ENCODE measurements at regions not wholly inside any gene's neighbourhood (a gene's known extent, or its start where the extent isn't known, plus 50 kb on each side); places are given as distances from the start of the nearest gene placed in this dataset.
"Not testable (repeated sequence)": the region's sequence is repeated elsewhere in the genome, so short reads cannot be mapped to it uniquely, and the experiment has no call there.

- no peak for DNase-seq (ENCODE audit: low spot score)
These were observed 473.6 kb upstream of the ZP4 start for GRCh38 chr1:238364214-238364892.

DNA sequence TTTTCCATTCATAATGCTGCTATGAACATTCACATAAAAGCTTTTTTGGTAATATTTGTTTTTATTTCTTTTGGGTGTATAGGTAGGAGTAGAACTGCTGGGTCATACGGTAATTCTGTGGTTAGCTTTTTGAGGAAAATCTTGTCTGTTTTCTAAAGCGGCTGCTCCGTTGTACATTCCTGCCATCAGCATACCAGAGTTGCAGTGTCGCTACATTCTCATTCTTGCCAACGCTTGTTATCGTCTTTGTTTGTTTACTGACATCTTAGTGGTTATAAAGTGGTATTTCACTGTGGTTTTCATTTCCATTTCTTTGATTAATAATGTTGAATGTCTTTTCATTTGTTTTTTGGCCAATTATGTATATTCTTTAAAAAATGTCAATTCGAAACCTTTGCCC, 469.8 kb upstream of the ZP4 start:
- peak; percentile 11 for DNase-seq (ENCODE audit: low spot score)

DNA sequence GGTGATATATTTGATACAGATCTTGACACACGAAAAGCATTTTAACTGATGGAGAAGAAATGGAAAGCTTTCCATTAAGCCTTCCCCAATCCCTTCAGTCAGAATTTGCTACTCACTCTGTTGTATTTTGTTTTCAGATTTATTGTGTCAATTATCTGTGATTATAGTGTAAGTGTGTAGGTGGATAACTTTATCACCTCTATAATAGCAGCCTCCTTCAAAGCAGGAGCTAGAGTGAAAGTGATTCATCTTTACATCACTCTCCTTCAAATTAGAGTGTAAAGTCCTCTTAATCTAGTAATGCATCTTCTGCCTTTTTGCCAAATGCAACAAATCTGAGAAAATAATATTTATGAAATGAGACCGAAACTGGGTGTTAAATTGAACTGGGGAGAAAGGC, 459.7 kb upstream of the ZP4 start:
- DNase-seq (ENCODE audit: low spot score) = no peak

DNA sequence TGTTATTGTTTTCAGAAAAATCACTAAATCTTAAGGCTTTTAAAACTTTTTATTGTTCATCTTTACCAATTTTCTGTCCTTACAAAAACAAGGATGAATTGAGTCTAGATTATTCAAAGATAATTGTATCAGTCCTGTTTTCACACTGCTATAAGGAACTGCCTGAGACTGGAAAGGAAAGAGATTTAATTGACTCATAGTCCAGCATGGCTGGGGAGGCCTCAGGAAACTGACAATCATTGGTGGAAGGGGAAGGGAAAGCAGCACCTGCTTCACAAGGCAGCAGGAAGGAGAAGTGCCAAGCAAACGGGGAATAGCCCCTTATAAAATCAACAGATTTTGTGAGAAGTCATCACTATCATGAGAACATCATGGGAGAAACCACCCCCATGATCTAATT, 455.6 kb upstream of the ZP4 start:
- no peak for DNase-seq (ENCODE audit: low spot score)

- no peak for DNase-seq (ENCODE audit: low spot score)
These were observed 455.1 kb upstream of the ZP4 start for GRCh38 chr1:238345837-238346236.

DNA sequence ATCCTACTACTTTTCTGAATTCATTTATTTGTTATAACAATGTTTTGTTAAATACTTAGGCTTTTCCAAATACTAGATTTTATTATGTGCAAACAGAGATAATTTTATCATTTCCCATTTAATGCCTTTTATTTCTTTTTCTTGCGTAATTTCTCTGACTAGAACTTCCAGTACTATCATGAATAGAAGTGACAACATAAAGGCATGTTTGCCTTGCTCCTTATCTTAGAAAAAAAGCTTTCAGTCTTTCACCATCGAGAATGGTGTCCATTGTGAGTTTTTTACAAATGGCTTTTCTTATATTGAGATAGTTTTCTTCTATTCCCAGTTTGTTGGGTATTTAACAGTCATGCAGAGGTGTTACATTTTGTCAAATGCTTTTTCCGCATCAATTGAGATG, 453.1 kb upstream of the ZP4 start:
- no peak for DNase-seq (ENCODE audit: low spot score)

DNA sequence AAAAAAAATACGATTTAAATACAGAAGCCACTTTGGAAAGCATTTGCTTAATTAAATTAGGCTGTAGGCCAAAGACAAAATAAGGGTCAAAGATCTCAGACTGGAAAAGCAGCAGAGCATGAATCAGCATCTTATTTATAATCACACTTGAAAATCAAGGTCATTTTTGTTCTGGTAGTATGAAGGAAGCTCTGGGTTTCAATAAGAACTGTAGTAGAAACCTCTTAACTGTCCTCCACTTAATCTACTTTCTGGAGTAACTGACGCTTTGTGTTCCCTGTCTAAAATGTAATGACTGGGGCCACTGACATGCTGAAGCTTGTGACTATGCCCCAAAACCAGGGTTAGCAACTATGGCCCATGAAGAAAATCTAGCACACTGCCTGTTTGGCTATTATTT, 450.7 kb upstream of the ZP4 start:
- no peak for DNase-seq (ENCODE audit: low spot score)

DNA sequence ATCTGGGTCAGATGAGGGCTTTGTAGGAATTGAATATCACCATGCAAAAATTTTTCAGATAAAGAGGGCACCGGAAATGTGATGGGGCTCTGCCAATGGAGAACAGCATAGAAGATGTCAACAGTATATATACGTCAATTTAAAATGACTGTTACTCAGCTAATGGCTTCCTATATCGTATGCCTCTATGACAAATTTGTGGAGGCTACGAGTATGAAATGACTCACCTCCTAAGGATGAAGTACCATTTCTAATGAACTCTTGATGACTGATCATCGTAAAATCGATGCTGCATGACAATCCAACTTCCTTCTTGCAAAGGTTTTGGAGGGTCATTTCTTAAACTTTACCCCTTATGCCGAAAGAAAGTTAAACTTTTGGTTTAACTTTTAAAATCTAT, 450.3 kb upstream of the ZP4 start:
- peak; percentile 60 for DNase-seq (ENCODE audit: low spot score)

- no peak for DNase-seq (ENCODE audit: low spot score)
These were observed 445.8 kb upstream of the ZP4 start for GRCh38 chr1:238336531-238336930.

GRCh38 chr1:238334170-238334569, 443.4 kb upstream of the ZP4 start:
- no peak for DNase-seq (ENCODE audit: low spot score)

DNA sequence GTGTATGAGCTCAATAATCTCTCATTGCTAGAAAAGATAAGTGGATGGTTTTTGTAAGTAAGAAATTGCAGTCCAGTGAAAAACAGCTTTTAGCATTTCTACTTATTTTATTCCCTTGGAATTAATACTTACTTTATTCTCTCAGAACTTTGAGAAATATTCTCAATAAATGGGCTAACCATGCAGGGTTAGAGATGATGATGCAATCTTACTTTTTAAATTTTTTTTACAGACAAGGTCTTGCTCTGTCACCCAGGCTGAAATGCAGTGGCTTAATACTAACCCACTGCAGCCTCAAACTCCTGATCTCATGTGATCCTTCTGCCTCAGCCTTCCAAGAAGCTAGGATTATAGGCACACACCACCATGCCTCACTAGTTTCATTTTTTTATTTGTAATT, 440.8 kb upstream of the ZP4 start:
- DNase-seq (ENCODE audit: low spot score) = no peak

DNA sequence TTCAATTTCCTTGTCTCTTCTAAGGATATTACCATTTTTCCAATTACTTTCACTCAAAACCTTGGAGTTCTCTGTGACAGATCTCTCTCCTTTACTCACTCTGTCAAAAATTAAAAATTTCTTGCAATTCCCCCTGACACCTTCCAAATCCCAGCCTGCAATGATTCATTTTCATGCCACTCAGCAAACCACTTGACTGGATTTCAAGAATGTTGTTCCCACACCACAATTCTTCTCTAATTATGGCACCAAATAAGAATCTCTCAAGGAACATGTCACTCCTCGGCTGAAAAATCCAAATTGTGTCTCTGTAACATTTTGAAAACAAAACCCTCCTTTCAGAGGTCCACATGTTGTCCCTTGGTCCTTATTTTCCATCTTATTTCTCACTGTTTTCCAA, 438.9 kb upstream of the ZP4 start:
- DNase-seq (ENCODE audit: low spot score) = no peak

DNA sequence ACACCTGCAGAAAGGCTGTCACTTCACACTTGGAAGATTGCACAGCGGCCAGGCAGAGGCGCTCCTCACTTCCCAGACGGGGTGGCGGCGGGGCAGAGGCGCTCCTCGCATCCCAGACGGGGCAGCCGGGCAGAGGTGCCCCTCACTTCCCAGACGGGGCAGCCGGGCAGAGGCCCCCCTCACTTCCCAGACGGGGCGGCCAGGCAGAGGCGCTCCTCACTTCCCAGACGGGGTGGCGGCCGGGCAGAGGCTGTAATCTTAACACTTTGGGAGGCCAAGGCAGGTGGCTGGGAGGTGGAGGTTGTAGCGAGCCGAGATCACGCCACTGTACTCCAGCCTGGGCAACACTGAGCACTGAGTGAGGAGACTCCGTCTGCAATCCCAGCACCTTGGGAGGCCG, 436.3 kb upstream of the ZP4 start:
- not testable (repeated sequence) for DNase-seq (ENCODE audit: low spot score)

DNA sequence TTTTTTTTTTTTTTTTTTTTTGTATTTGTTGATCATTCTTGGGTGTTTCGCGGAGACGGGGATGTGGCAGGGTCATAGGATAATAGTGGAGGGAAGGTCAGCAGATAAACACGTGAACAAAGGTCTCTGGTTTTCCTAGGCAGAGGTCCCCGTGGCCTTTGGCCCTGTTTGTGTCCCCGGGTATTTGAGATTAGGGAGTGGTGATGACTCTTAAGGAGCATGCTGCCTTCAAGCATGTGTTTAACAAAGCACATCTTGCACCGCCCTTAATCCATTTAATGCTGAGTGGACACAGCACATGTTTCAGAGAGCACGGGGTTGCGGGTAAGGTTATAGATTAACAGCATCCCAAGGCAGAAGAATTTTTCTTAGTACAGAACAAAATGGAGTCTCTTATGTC, 435.8 kb upstream of the ZP4 start:
- DNase-seq (ENCODE audit: low spot score) = not testable (repeated sequence)

DNA sequence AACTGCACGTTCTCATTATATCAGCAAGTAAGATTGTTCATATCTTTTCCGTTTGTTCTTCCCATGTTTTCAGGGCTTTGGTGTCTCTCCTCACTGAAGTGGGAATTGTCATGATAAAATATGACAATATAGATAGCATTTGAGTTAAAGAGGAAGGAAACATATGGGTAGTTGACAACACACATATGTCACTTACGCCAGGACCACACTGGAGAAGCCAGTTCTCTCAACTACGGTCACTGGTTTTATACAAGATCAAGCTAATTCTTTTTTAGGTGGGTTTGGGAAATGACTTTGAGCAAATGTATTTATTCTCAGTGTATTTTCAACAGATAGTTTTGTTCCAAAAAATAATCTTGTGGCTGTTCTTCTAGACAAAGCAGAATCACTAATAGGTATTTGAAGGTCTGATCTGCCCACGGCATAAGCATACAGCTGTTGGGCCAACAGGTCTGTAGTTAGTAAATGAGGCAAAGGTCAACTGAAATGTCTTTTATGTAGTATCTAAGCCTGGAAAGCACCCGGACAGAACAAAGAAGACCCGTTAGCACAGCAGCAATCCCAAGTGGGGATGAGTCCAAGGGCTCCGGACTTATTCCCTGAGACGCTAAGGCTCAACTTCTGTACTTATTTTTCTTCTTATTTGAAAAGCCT, 433.6 kb upstream of the ZP4 start:
- no peak for DNase-seq (ENCODE audit: low spot score)

GRCh38 chr1:238323490-238323889, 432.8 kb upstream of the ZP4 start:
- DNase-seq (ENCODE audit: low spot score) = no peak

GRCh38 chr1:238319957-238320356, 429.2 kb upstream of the ZP4 start:
- no peak for DNase-seq (ENCODE audit: low spot score)

DNA sequence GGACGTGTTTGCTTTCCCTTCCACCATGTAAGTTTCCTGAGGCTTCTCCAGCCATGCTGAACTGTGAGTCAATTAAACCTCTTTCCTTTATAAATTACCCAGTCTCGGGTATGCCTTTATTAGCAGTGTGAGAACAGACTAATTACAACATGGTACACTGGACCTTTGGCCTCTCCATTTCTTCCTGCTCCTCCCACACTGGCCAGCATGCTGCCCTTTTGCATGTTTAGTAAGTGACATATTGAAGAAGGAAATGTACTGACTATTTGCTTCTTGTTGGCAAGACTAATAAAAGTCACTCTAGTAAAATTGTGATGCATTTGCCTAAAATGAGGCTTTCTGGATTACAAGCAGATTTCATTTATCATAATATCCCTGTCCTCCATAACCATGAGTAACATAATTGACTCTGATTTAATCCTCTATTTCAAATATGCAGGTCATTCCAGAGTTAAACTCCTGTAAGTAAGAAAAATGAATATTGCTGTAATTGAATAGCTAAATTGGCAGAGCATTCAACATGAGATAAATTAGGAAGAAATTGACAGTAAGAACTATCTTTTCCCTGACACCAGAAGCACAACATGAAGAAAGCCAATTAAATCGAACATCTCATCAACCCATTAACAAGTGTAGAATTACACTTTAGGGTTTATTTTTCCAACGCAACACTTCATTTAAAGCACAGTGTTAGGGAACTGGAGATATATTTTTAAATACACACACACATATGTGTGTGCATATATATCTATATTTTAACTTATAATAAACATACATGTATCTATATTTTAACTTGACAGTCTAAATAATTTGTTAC, 427.8 kb upstream of the ZP4 start:
- DNase-seq (ENCODE audit: low spot score) = no peak

DNA sequence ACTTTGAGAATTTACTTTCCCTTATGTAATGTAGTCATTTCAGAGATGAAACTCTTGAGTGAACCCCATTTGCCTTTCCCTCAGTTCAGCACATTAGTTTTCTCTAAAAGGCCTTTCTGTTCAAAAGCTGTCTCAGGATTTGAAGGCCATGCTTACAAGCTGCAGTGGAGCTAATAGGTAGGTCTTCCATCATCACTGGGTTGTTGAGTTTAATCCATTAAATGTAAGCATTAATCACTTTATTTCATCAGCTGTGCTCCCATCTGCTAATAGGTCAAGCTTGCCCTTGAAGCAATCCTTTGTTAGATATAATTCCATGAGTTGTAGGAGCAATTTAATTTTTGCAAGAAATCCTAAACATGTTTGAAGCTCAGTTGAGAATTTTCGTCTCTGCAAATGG, 422.2 kb upstream of the ZP4 start:
- DNase-seq (ENCODE audit: low spot score) = no peak

GRCh38 chr1:238306411-238306810, 415.7 kb upstream of the ZP4 start:
- no peak for DNase-seq (ENCODE audit: low spot score)

DNA sequence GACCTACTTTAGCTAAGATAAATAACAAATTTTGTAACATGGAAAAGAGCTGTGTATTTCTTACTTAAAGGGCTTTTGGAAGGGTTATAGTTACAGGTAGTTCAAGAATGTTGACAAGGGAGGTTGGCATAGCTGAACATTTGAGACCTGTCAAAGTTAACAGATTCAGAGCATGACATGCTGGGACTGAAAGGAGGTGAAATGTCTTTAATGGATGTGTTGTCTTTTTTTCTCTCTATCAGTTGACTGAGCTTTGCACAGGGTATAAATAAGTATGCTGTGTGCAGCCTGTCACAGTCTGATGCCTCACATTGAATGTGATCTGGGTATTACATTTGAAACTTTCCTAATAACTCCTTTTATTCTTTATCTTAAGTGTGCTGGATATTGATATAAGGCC, 411.9 kb upstream of the ZP4 start:
- DNase-seq (ENCODE audit: low spot score) = no peak

GRCh38 chr1:238296371-238296770, 405.6 kb upstream of the ZP4 start:
- DNase-seq (ENCODE audit: low spot score) = no peak

GRCh38 chr1:238293075-238293474, 402.4 kb upstream of the ZP4 start:
- no peak for DNase-seq (ENCODE audit: low spot score)
